ENCODE measurements at regions not wholly inside any gene's neighbourhood (a gene's known extent, or its start where the extent isn't known, plus 50 kb on each side); places are given as distances from the start of the nearest gene placed in this dataset.

- TF ChIP-seq CTCF (IDR thresholded peaks at IDR 0.05) (no peak), POLR2A (IDR thresholded peaks at IDR 0.05) (no peak)
Observed at GRCh38 chr19:30245401-30246039, 126.7 kb upstream of the ZNF536 start.

Measured in thyroid gland (tissue), 4 donors.